WERI-Rb-1 (cell line): ENCODE measurements at regions not wholly inside any gene's neighbourhood (a gene's known extent, or its start where the extent isn't known, plus 50 kb on each side); places are given as distances from the start of the nearest gene placed in this dataset.
"Not testable (repeated sequence)": the region's sequence is repeated elsewhere in the genome, so short reads cannot be mapped to it uniquely, and the experiment has no call there.

Experiments
- DNase-seq: peaks from one replicate; pipeline ENCODE4 v3.0.0-alpha.2; 2020
- H3K27ac ChIP-seq: fragments of 250-450 bp; sonication (Bioruptor Pico); 2 replicates; pipeline ENCODE4 v1.5.1; 2020; ENCODE audit warnings: mild to moderate bottlenecking, moderate library complexity
- H3K27me3 ChIP-seq: fragments of 250-450 bp; sonication (Bioruptor Pico); 2 replicates; pipeline ENCODE4 v1.5.1; 2021; ENCODE audit warnings: mild to moderate bottlenecking, low read depth, moderate library complexity; ENCODE audit not compliant: insufficient read depth, severe bottlenecking
- H3K36me3 ChIP-seq: fragments of 250-450 bp; sonication (Bioruptor Pico); 2 replicates; pipeline ENCODE4 v1.5.1; 2020; ENCODE audit warnings: mild to moderate bottlenecking, moderate library complexity
- H3K4me3 ChIP-seq: 2 replicates; pipeline ENCODE4 v1.5.1; 2011; ENCODE audit warnings: low read depth, mild to moderate bottlenecking, control low read depth, low read length
- H3K9me3 ChIP-seq: fragments of 250-450 bp; sonication (Bioruptor Pico); 2 replicates; pipeline ENCODE4 v1.5.1; 2021; ENCODE audit warnings: mild to moderate bottlenecking, moderate library complexity; ENCODE audit not compliant: severe bottlenecking
- CTCF ChIP-seq: IDR thresholded peaks from 2 replicates; pipeline ENCODE4 v1.5.1; 2011; ENCODE audit warnings: low read depth, mild to moderate bottlenecking, control low read depth, inconsistent platforms, low read length

GRCh38 chr4:116143198-116143597 lies 942.2 kb downstream of the TRAM1L1 start:
- TF ChIP-seq CTCF = no peak
- Histone ChIP-seq H3K36me3 (no peaks in the 10 kb centered on the region), H3K27ac (no peak overlapping the region), H3K4me3 (no peak overlapping the region), H3K9me3 (no peaks in the 10 kb centered on the region), H3K27me3 (no peaks in the 10 kb centered on the region)
- DNase-seq = no peak

- Histone ChIP-seq H3K9me3 (no peaks in the 10 kb centered on the region), H3K27me3 (no peaks in the 10 kb centered on the region), H3K4me3 (no peak overlapping the region), H3K27ac (no peak overlapping the region), H3K36me3 (no peaks in the 10 kb centered on the region)
- no peak for DNase-seq
- no peak for TF ChIP-seq CTCF
Measured at GRCh38 chr4:116132946-116133345, 952.4 kb downstream of the TRAM1L1 start.

GRCh38 chr4:116126794-116127193 lies 958.6 kb downstream of the TRAM1L1 start:
- H3K27ac ChIP-seq = no peak overlapping the region
- DNase-seq = no peak
- no peaks in the 10 kb centered on the region for H3K27me3 ChIP-seq
- TF ChIP-seq CTCF = no peak
- no peak overlapping the region for H3K4me3 ChIP-seq
- no peaks in the 10 kb centered on the region for H3K9me3 ChIP-seq
- H3K36me3 ChIP-seq = no peaks in the 10 kb centered on the region

- Histone ChIP-seq H3K27me3 (no peaks in the 10 kb centered on the region), H3K9me3 (no peaks in the 10 kb centered on the region), H3K36me3 (no peaks in the 10 kb centered on the region), H3K27ac (no peak overlapping the region), H3K4me3 (no peak overlapping the region)
- DNase-seq = no peak
- no peak for TF ChIP-seq CTCF
Measured at GRCh38 chr4:116122124-116122523, 963.3 kb downstream of the TRAM1L1 start.

GRCh38 chr4:116118221-116118620 lies 967.2 kb downstream of the TRAM1L1 start:
- Histone ChIP-seq H3K36me3 (no peaks in the 10 kb centered on the region), H3K9me3 (no peaks in the 10 kb centered on the region), H3K27ac (no peak overlapping the region), H3K27me3 (no peaks in the 10 kb centered on the region), H3K4me3 (no peak overlapping the region)
- TF ChIP-seq CTCF = no peak
- no peak for DNase-seq

- not testable (repeated sequence) for H3K9me3 ChIP-seq, H3K27me3 ChIP-seq, DNase-seq, H3K36me3 ChIP-seq, H3K27ac ChIP-seq, H3K4me3 ChIP-seq
Measured at GRCh38 chr4:116112861-116113260, 972.5 kb downstream of the TRAM1L1 start.
